Tibial nerve (tissue), 4 donors: ENCODE measurements at regions not wholly inside any gene's neighbourhood (a gene's known extent, or its start where the extent isn't known, plus 50 kb on each side); places are given as distances from the start of the nearest gene placed in this dataset.

Experiments used
- EP300 ChIP-seq, 2 donors: sonication (generic); formaldehyde crosslinking; IDR thresholded peaks; one replicate each; pipeline ENCODE4 v1.6.1; 2017; ENCODE audit warnings: antibody characterized with exemption in 2 of 2, mild to moderate bottlenecking in 1 of 2
- POLR2A ChIP-seq, 2 donors: fragments of 450-650 bp; IDR thresholded peaks; one replicate each; pipeline ENCODE4 v1.6.1; 2017; ENCODE audit warnings: antibody characterized with exemption in 2 of 2, mild to moderate bottlenecking in 2 of 2, moderate library complexity in 2 of 2
- TF ChIP-seq, protein P1 (sequence below), 5 experiments: fragments of 200-600 bp in 3 of 5; fragments of 450-650 bp in 2 of 5; sonication (generic) in 3 of 5; IDR thresholded peaks; one replicate each; pipeline ENCODE4 v1.5.1; 2016 to 2019; ENCODE audit warnings: antibody characterized with exemption in 5 of 5, mild to moderate bottlenecking in 3 of 5, moderate library complexity in 2 of 5

- TF ChIP-seq EP300 (IDR thresholded peaks at IDR 0.05) = no peak
- TF ChIP-seq, protein P1, sequence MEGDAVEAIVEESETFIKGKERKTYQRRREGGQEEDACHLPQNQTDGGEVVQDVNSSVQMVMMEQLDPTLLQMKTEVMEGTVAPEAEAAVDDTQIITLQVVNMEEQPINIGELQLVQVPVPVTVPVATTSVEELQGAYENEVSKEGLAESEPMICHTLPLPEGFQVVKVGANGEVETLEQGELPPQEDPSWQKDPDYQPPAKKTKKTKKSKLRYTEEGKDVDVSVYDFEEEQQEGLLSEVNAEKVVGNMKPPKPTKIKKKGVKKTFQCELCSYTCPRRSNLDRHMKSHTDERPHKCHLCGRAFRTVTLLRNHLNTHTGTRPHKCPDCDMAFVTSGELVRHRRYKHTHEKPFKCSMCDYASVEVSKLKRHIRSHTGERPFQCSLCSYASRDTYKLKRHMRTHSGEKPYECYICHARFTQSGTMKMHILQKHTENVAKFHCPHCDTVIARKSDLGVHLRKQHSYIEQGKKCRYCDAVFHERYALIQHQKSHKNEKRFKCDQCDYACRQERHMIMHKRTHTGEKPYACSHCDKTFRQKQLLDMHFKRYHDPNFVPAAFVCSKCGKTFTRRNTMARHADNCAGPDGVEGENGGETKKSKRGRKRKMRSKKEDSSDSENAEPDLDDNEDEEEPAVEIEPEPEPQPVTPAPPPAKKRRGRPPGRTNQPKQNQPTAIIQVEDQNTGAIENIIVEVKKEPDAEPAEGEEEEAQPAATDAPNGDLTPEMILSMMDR (IDR thresholded peaks at IDR 0.05) = no peak
- no peak for TF ChIP-seq POLR2A (IDR thresholded peaks at IDR 0.05)
Observed at GRCh38 chr6:92117800-92118199, 1301.6 kb downstream of the EPHA7 start.
